LNCaP clone FGC (cell line): ENCODE measurements at regions not wholly inside any gene's neighbourhood (a gene's known extent, or its start where the extent isn't known, plus 50 kb on each side); places are given as distances from the start of the nearest gene placed in this dataset.

Experiments used
- DNase-seq: peaks from one replicate; pipeline ENCODE4 v3.0.0-alpha.2; 2011; ENCODE audit warnings: low read depth
- H3K4me3 ChIP-seq: 2 replicates; pipeline ENCODE4 v1.5.1; 2011; ENCODE audit warnings: mild to moderate bottlenecking, low read depth, low read length, control low read depth
- TF ChIP-seq, protein P1 (sequence below): IDR thresholded peaks from 2 replicates; pipeline ENCODE4 v1.5.1; 2012; ENCODE audit warnings: mild to moderate bottlenecking; ENCODE audit not compliant: control insufficient read depth, insufficient read depth; ENCODE audit errors: extremely low read depth

- DNase-seq, result no peak
- H3K4me3 ChIP-seq, result no peak overlapping the region
- TF ChIP-seq, protein P1, sequence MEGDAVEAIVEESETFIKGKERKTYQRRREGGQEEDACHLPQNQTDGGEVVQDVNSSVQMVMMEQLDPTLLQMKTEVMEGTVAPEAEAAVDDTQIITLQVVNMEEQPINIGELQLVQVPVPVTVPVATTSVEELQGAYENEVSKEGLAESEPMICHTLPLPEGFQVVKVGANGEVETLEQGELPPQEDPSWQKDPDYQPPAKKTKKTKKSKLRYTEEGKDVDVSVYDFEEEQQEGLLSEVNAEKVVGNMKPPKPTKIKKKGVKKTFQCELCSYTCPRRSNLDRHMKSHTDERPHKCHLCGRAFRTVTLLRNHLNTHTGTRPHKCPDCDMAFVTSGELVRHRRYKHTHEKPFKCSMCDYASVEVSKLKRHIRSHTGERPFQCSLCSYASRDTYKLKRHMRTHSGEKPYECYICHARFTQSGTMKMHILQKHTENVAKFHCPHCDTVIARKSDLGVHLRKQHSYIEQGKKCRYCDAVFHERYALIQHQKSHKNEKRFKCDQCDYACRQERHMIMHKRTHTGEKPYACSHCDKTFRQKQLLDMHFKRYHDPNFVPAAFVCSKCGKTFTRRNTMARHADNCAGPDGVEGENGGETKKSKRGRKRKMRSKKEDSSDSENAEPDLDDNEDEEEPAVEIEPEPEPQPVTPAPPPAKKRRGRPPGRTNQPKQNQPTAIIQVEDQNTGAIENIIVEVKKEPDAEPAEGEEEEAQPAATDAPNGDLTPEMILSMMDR, result no peak
These were observed 90.8 kb downstream of the OTUD1 start for GRCh38 chr10:23529625-23530024.

- TF ChIP-seq, protein P1, result peak; percentile 33
- DNase-seq, result no peak
- H3K4me3 ChIP-seq, result no peak overlapping the region
These were observed 91.2 kb downstream of the OTUD1 start for GRCh38 chr10:23530079-23530478.

- H3K4me3 ChIP-seq, result no peak overlapping the region
- TF ChIP-seq, protein P1, result no peak
- no peak for DNase-seq
These were observed 94.3 kb downstream of the OTUD1 start for GRCh38 chr10:23533212-23533611.

GRCh38 chr10:23534326-23534725, 95.5 kb downstream of the OTUD1 start:
- no peak overlapping the region for H3K4me3 ChIP-seq
- no peak for DNase-seq
- TF ChIP-seq, protein P1, result no peak

DNA sequence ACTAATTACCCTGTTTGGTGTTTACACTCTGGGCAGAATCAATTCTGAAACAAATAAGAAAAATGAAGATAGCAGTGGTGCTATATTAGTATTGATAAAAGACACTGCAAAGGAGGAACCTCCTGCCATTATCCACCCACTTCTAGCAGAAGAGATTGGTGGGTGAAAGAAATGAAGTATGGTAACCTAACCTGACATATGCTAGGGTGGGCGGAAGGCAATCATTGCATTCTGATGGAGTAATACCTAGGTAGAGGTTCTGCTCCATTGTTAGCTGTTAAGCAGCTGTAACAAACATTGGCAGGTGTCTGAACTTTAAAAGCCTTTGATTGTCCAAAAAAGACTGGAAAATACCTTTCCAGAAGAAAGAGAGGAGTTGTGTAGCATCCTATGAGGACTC, 95.9 kb downstream of the OTUD1 start:
- TF ChIP-seq, protein P1, result no peak
- no peak overlapping the region for H3K4me3 ChIP-seq
- no peak for DNase-seq

- DNase-seq, result no peak
- H3K4me3 ChIP-seq, result no peak overlapping the region
- TF ChIP-seq, protein P1, result peak; percentile 43
These were observed 96.5 kb downstream of the OTUD1 start for GRCh38 chr10:23535381-23535780.

GRCh38 chr10:23538968-23539367, 100.1 kb downstream of the OTUD1 start:
- H3K4me3 ChIP-seq, result no peak overlapping the region
- TF ChIP-seq, protein P1, result no peak
- DNase-seq, result no peak
